ENCODE measurements at regions not wholly inside any gene's neighbourhood (a gene's known extent, or its start where the extent isn't known, plus 50 kb on each side); places are given as distances from the start of the nearest gene placed in this dataset.

- H3K36me3 Mint-ChIP-seq (ENCODE audit: insufficient read depth, unreplicated experiment), result no peaks in the 10 kb centered on the region
- DNase-seq, result no peak
- CTCF ChIA-PET, result no interaction called here
- no peaks in the 10 kb centered on the region for H3K9me3 Mint-ChIP-seq (ENCODE audit: low read depth, unreplicated experiment)
- no peak overlapping the region for H3K27ac Mint-ChIP-seq (ENCODE audit: unreplicated experiment)
- intact Hi-C loops (cut with micrococcal nuclease; ENCODE audit: unreplicated experiment), result no loop called here
- H3K4me1 Mint-ChIP-seq (ENCODE audit: low read depth, unreplicated experiment), result no peaks in the 10 kb centered on the region
- TF ChIP-seq, protein P1, sequence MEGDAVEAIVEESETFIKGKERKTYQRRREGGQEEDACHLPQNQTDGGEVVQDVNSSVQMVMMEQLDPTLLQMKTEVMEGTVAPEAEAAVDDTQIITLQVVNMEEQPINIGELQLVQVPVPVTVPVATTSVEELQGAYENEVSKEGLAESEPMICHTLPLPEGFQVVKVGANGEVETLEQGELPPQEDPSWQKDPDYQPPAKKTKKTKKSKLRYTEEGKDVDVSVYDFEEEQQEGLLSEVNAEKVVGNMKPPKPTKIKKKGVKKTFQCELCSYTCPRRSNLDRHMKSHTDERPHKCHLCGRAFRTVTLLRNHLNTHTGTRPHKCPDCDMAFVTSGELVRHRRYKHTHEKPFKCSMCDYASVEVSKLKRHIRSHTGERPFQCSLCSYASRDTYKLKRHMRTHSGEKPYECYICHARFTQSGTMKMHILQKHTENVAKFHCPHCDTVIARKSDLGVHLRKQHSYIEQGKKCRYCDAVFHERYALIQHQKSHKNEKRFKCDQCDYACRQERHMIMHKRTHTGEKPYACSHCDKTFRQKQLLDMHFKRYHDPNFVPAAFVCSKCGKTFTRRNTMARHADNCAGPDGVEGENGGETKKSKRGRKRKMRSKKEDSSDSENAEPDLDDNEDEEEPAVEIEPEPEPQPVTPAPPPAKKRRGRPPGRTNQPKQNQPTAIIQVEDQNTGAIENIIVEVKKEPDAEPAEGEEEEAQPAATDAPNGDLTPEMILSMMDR (IDR thresholded peaks at IDR 0.05; ENCODE audit: unreplicated experiment), result no peak
- H3K4me3 Mint-ChIP-seq (ENCODE audit: low read depth, unreplicated experiment), result no peak overlapping the region
- BruUV-seq (replicated peaks), result no TSS peak
- peaks cover 9% of the 10 kb centered on the region for H3K27me3 Mint-ChIP-seq (ENCODE audit: unreplicated experiment)
Measured at GRCh38 chr1:5586629-5587028, 405.6 kb downstream of the NPHP4 start.

DNA sequence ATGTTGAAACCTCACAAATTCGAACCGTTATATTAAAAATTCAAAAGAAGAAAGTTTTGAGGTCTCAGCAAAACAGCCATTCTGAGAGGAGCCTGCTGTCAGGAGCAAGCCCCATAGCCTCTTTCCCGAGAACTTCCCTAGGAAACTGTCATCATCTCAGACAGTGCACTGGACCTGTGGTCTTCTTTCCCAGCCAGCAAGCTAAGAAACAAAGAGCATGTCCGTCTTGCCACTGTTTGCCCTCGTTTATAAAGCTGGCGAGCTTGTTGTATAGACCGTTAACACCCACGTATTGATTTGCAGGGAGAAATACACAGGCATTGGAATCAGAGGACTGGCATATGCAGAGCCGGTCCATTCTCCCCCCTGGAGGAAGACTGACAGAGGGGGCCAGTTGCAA, 407.0 kb downstream of the NPHP4 start:
- TF ChIP-seq, protein P1 (IDR thresholded peaks at IDR 0.05; ENCODE audit: unreplicated experiment), result no peak
- Mint-ChIP-seq H3K27me3 (ENCODE audit: unreplicated experiment) (peaks cover 9% of the 10 kb centered on the region), H3K4me3 (ENCODE audit: low read depth, unreplicated experiment) (no peak overlapping the region), H3K27ac (ENCODE audit: unreplicated experiment) (no peak overlapping the region), H3K9me3 (ENCODE audit: low read depth, unreplicated experiment) (no peaks in the 10 kb centered on the region), H3K4me1 (ENCODE audit: low read depth, unreplicated experiment) (no peaks in the 10 kb centered on the region), H3K36me3 (ENCODE audit: insufficient read depth, unreplicated experiment) (no peaks in the 10 kb centered on the region)
- CTCF ChIA-PET, result no interaction called here
- BruUV-seq (replicated peaks), result no TSS peak
- DNase-seq, result no peak
- intact Hi-C loops (cut with micrococcal nuclease; ENCODE audit: unreplicated experiment), result no loop called here

GRCh38 chr1:5580926-5581325, 411.3 kb downstream of the NPHP4 start:
- no peak overlapping the region for H3K27ac Mint-ChIP-seq (ENCODE audit: unreplicated experiment)
- no peak for DNase-seq
- TF ChIP-seq, protein P1 (IDR thresholded peaks at IDR 0.05; ENCODE audit: unreplicated experiment), result no peak
- no peaks in the 10 kb centered on the region for H3K36me3 Mint-ChIP-seq (ENCODE audit: insufficient read depth, unreplicated experiment)
- H3K4me3 Mint-ChIP-seq (ENCODE audit: low read depth, unreplicated experiment), result no peak overlapping the region
- no TSS peak for BruUV-seq (replicated peaks)
- no peaks in the 10 kb centered on the region for H3K9me3 Mint-ChIP-seq (ENCODE audit: low read depth, unreplicated experiment)
- peaks cover 16% of the 10 kb centered on the region for H3K27me3 Mint-ChIP-seq (ENCODE audit: unreplicated experiment)
- CTCF ChIA-PET, result no interaction called here
- no peaks in the 10 kb centered on the region for H3K4me1 Mint-ChIP-seq (ENCODE audit: low read depth, unreplicated experiment)
- intact Hi-C loops (cut with micrococcal nuclease; ENCODE audit: unreplicated experiment), result no loop called here

DNA sequence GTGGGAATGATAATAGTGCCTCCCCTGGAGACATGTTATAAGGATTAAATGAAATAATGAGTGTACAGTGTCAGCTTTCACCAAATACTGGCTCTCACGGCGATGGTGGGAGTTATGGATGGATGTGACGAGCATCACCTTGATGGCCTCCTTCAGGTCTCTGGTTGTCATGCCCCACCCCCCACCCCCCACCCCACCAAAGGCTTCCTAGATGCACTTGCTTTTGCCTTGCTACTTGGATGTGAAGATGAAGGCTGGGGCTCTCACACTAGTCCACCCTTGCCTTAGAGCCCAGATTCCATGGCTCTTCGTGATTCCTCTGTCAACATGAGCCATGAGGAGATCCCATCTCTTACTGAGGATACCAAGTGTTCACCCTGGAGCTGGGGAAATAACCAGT, 412.3 kb downstream of the NPHP4 start:
- peaks cover 24% of the 10 kb centered on the region for H3K27me3 Mint-ChIP-seq (ENCODE audit: unreplicated experiment)
- BruUV-seq (replicated peaks), result no TSS peak
- no peaks in the 10 kb centered on the region for H3K4me1 Mint-ChIP-seq (ENCODE audit: low read depth, unreplicated experiment)
- no peak overlapping the region for H3K4me3 Mint-ChIP-seq (ENCODE audit: low read depth, unreplicated experiment)
- intact Hi-C loops (cut with micrococcal nuclease; ENCODE audit: unreplicated experiment), result no loop called here
- no peak for DNase-seq
- TF ChIP-seq, protein P1 (IDR thresholded peaks at IDR 0.05; ENCODE audit: unreplicated experiment), result no peak
- no peaks in the 10 kb centered on the region for H3K9me3 Mint-ChIP-seq (ENCODE audit: low read depth, unreplicated experiment)
- CTCF ChIA-PET, result no interaction called here
- no peaks in the 10 kb centered on the region for H3K36me3 Mint-ChIP-seq (ENCODE audit: insufficient read depth, unreplicated experiment)
- H3K27ac Mint-ChIP-seq (ENCODE audit: unreplicated experiment), result no peak overlapping the region

DNA sequence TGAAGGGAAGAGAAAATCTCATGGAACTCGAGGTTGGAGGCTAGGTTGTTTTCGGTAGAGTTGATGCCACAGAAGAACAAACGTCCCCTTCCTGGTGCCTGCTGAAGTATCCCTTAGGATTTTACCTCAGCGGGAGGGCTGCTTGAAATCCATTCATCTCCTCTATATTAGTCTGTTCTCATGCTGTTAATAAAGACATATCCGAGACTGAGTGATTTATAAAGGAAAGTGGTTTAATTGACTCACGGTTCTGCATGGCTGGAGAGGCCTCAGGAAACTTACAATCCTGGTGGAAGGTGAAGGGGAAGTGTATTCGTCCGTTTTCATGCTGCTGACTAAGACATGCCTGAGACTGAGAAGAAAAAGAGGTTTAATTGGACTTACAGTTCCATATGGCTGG, 413.5 kb downstream of the NPHP4 start:
- Mint-ChIP-seq H3K9me3 (ENCODE audit: low read depth, unreplicated experiment) (no peaks in the 10 kb centered on the region), H3K4me3 (ENCODE audit: low read depth, unreplicated experiment) (no peak overlapping the region), H3K4me1 (ENCODE audit: low read depth, unreplicated experiment) (no peaks in the 10 kb centered on the region), H3K27ac (ENCODE audit: unreplicated experiment) (no peak overlapping the region), H3K27me3 (ENCODE audit: unreplicated experiment) (peaks cover 32% of the 10 kb centered on the region), H3K36me3 (ENCODE audit: insufficient read depth, unreplicated experiment) (no peaks in the 10 kb centered on the region)
- DNase-seq, result no peak
- no TSS peak for BruUV-seq (replicated peaks)
- TF ChIP-seq, protein P1 (IDR thresholded peaks at IDR 0.05; ENCODE audit: unreplicated experiment), result no peak
- CTCF ChIA-PET, result no interaction called here
- intact Hi-C loops (cut with micrococcal nuclease; ENCODE audit: unreplicated experiment), result no loop called here
